Hepatocyte (in vitro differentiated cells): ENCODE measurements at regions not wholly inside any gene's neighbourhood (a gene's known extent, or its start where the extent isn't known, plus 50 kb on each side); places are given as distances from the start of the nearest gene placed in this dataset.
A peak's percentile ranks its signal among the peaks of the same experiment; 100 is the strongest.
"Not testable (repeated sequence)": the region's sequence is repeated elsewhere in the genome, so short reads cannot be mapped to it uniquely, and the experiment has no call there.

Experiments
- DNase-seq: peaks from one replicate; pipeline ENCODE4 v3.0.0-alpha.2; 2016; ENCODE audit warnings: low spot score
- H2AFZ ChIP-seq: fragments of 200-600 bp; sonication (generic); 2 replicates; pipeline ENCODE4 v1.6.0; 2016; ENCODE audit warnings: antibody characterized with exemption, mild to moderate bottlenecking
- H3K27ac ChIP-seq: fragments of 200-600 bp; sonication (generic); 2 replicates; pipeline ENCODE4 v1.5.1; 2016; ENCODE audit warnings: mild to moderate bottlenecking
- H3K27me3 ChIP-seq: fragments of 200-600 bp; sonication (generic); 2 replicates; pipeline ENCODE4 v1.6.1; 2016
- H3K36me3 ChIP-seq: fragments of 200-600 bp; sonication (generic); replicated peaks from 2 replicates; pipeline ENCODE4 v1.5.1; 2016; ENCODE audit warnings: low read depth; ENCODE audit not compliant: insufficient read depth
- H3K4me1 ChIP-seq: fragments of 200-600 bp; sonication (generic); 2 replicates; pipeline ENCODE4 v1.5.1; 2016; ENCODE audit warnings: mild to moderate bottlenecking, moderate library complexity; ENCODE audit not compliant: insufficient read depth
- H3K4me2 ChIP-seq: fragments of 200-600 bp; sonication (generic); 2 replicates; pipeline ENCODE4 v1.6.0; 2016
- H3K4me3 ChIP-seq: fragments of 200-600 bp; sonication (generic); 2 replicates; pipeline ENCODE4 v1.5.1; 2016; ENCODE audit warnings: mild to moderate bottlenecking
- H3K79me2 ChIP-seq: fragments of 200-600 bp; sonication (generic); 2 replicates; pipeline ENCODE4 v1.6.0; 2017; ENCODE audit warnings: mild to moderate bottlenecking
- H3K9me2 ChIP-seq: fragments of 200-600 bp; sonication (generic); replicated peaks from 2 replicates; pipeline ENCODE4 v1.6.0; 2017; ENCODE audit warnings: mild to moderate bottlenecking; ENCODE audit not compliant: insufficient read depth
- H3K9me3 ChIP-seq: fragments of 200-600 bp; sonication (generic); 2 replicates; pipeline ENCODE4 v1.5.1; 2016; ENCODE audit warnings: low read depth, mild to moderate bottlenecking
- H4K20me1 ChIP-seq: fragments of 200-600 bp; sonication (generic); 2 replicates; pipeline ENCODE4 v1.6.0; 2016; ENCODE audit warnings: mild to moderate bottlenecking; ENCODE audit not compliant: insufficient read depth, poor library complexity, severe bottlenecking
- CTCF ChIP-seq: fragments of 200-600 bp; sonication (generic); IDR thresholded peaks from 2 replicates; pipeline ENCODE4 v1.5.1; 2016; ENCODE audit warnings: antibody characterized with exemption, mild to moderate bottlenecking; ENCODE audit not compliant: poor library complexity
- EZH2 ChIP-seq: fragments of 200-600 bp; sonication (generic); IDR thresholded peaks from 2 replicates; pipeline ENCODE4 v1.6.1; 2016; ENCODE audit warnings: antibody characterized with exemption, mild to moderate bottlenecking, borderline replicate concordance
- EZH2phosphoT487 ChIP-seq: fragments of 200-600 bp; sonication (generic); IDR thresholded peaks from one replicate; pipeline ENCODE4 v1.6.1; 2018; ENCODE audit warnings: antibody characterized with exemption, mild to moderate bottlenecking, low read depth, moderate library complexity; ENCODE audit not compliant: unreplicated experiment, severe bottlenecking
- WGBS: methylation state at CpG from one replicate; pipeline ENCODE4 v1.1.6; 2016; ENCODE audit warnings: low lambda C conversion rate; ENCODE audit errors: missing lambda C conversion rate; 5-methylcytosine and 5-hydroxymethylcytosine counted together

- WGBS = 90% methylated on average over 3 of the region's 3 CpGs
- Histone ChIP-seq H3K79me2 (no peaks in the 10 kb centered on the region), H4K20me1 (no peaks in the 10 kb centered on the region), H3K4me1 (no peaks in the 10 kb centered on the region), H3K4me2 (no peak overlapping the region), H3K9me2 (no peaks in the 10 kb centered on the region), H2AFZ (no peak overlapping the region), H3K27me3 (no peaks in the 10 kb centered on the region), H3K27ac (no peak overlapping the region), H3K4me3 (no peak overlapping the region), H3K36me3 (no peaks in the 10 kb centered on the region), H3K9me3 (no peaks in the 10 kb centered on the region)
- TF ChIP-seq CTCF (no peak), EZH2phosphoT487 (no peak)
- DNase-seq = no peak
Observed at GRCh38 chr22:34829485-34829884, 236.5 kb upstream of the ISX start.

- Histone ChIP-seq H3K79me2 (no peaks in the 10 kb centered on the region), H3K27me3 (no peaks in the 10 kb centered on the region), H3K36me3 (no peaks in the 10 kb centered on the region), H3K4me3 (no peak overlapping the region), H2AFZ (no peak overlapping the region), H3K27ac (no peak overlapping the region), H4K20me1 (no peaks in the 10 kb centered on the region), H3K4me1 (no peaks in the 10 kb centered on the region), H3K9me2 (no peaks in the 10 kb centered on the region), H3K9me3 (no peaks in the 10 kb centered on the region), H3K4me2 (no peak overlapping the region)
- WGBS = 78% methylated on average over 4 of the region's 4 CpGs
- no peak for DNase-seq
- TF ChIP-seq CTCF (no peak), EZH2phosphoT487 (no peak), EZH2 (no peak)
Observed at GRCh38 chr22:34834059-34834458, 231.9 kb upstream of the ISX start.

DNA sequence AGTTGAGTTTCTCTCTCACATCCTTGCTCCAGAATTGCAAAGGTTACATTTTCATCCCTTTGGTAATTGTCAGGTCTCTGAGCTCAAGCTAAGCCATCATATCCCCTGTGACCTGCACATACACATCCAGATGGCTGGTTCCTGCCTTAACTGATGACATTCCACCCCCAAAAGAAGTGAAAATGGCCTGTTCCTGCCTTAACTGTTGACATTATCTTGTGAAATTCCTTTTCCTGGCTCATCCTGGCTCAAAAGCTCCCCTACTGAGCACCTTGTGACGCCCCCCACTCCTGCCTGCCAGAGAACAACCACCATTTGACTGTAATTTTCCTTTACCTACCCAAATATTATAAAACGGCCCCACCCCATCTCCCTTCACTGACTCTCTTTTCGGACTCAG, 231.4 kb upstream of the ISX start:
- not testable (repeated sequence) for H3K9me3 ChIP-seq, H3K4me2 ChIP-seq, H3K36me3 ChIP-seq, DNase-seq, H2AFZ ChIP-seq, H4K20me1 ChIP-seq, H3K27ac ChIP-seq, H3K9me2 ChIP-seq, H3K4me3 ChIP-seq, H3K27me3 ChIP-seq, H3K79me2 ChIP-seq, H3K4me1 ChIP-seq
- WGBS = 64% methylated on average over 3 of the region's 3 CpGs

- H3K4me2 ChIP-seq = peak overlapping the region; percentile 32
- WGBS = 18% methylated on average over 3 of the region's 3 CpGs
- H3K4me3 ChIP-seq = no peak overlapping the region
Observed at GRCh38 chr22:34841331-34841771, 224.6 kb upstream of the ISX start.

More at GRCh38 chr22:34841331-34841771, 224.6 kb upstream of the ISX start:
- TF ChIP-seq EZH2phosphoT487 (no peak), EZH2 (no peak), CTCF (no peak)
- DNase-seq = no peak
- H3K36me3 ChIP-seq = no peaks in the 10 kb centered on the region
- peaks cover 6% of the 10 kb centered on the region for H3K4me1 ChIP-seq
- H3K27me3 ChIP-seq = no peaks in the 10 kb centered on the region
- no peaks in the 10 kb centered on the region for H4K20me1 ChIP-seq
- H3K9me3 ChIP-seq = no peaks in the 10 kb centered on the region
- H3K9me2 ChIP-seq = no peaks in the 10 kb centered on the region
- H3K79me2 ChIP-seq = no peaks in the 10 kb centered on the region
- H3K27ac ChIP-seq = no peak overlapping the region
- no peak overlapping the region for H2AFZ ChIP-seq
